Stimulated activated CD8-positive, alpha-beta memory T cell treated with anti-CD3 and anti-CD28 coated beads, Interleukin-2, amount 100 ng/mL, for 48 hours (primary cell): ENCODE measurements at regions not wholly inside any gene's neighbourhood (a gene's known extent, or its start where the extent isn't known, plus 50 kb on each side); places are given as distances from the start of the nearest gene placed in this dataset.

Experiments
- DNase-seq, 2 donors: peaks; one replicate each; pipeline ENCODE4 v3.0.0-alpha.2; 2020; ENCODE audit warnings: low read depth in 2 of 2

DNA sequence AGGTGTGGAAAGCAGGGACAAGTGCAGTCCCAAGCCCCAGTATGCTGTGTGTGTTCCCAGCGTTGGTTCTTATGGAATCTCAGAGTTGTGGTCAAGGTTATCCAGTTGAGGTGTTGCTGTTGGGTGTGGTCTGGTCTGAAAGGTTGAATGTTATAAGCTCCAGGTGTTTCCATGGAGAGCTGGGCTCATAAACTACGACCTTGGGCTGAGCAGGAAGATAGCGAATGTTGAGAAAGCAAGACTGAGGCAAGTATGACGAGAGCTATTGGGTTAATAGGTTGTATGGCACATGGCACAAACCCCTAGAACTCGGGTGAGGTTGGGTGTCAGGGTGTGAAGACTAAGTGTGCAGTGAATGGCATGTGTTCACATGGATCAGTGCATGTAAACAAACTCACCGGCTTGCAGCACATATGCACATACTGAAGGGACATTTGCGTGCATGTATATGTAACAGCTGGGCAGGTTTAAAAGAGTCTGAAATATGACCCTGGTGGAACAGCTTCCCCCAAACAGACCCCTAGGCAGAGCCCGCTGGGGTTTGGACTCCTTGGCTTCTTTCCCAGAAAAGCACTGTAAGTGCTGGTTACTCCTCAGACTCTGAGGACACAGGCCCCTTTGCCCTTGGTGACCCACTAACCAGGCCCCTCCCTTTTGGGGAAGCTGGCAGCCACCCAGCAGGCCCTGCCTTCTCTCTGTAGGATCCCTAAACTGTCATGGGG lies 117.5 kb downstream of the NAV1 start:
- DNase-seq, result no peak

DNA sequence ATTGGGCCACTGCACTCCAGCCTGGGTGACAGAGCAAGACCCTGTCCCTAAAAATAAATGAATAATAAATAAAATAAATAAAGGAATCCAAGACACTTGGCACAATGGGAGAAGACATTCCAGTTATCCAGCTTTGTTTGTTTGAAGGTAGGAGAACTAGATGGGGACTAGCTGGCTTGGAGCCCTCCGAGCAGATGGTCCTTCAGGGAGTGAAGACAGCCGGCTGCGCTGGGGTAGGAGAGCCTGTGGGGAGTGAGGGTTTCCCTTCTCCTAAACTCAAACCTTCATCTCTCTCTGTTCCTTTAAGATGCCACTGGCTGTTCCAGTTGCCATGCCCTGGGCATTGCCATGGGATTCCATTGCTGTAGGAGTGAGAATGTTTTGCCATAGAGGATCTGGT lies 120.6 kb downstream of the NAV1 start:
- DNase-seq, result no peak

DNA sequence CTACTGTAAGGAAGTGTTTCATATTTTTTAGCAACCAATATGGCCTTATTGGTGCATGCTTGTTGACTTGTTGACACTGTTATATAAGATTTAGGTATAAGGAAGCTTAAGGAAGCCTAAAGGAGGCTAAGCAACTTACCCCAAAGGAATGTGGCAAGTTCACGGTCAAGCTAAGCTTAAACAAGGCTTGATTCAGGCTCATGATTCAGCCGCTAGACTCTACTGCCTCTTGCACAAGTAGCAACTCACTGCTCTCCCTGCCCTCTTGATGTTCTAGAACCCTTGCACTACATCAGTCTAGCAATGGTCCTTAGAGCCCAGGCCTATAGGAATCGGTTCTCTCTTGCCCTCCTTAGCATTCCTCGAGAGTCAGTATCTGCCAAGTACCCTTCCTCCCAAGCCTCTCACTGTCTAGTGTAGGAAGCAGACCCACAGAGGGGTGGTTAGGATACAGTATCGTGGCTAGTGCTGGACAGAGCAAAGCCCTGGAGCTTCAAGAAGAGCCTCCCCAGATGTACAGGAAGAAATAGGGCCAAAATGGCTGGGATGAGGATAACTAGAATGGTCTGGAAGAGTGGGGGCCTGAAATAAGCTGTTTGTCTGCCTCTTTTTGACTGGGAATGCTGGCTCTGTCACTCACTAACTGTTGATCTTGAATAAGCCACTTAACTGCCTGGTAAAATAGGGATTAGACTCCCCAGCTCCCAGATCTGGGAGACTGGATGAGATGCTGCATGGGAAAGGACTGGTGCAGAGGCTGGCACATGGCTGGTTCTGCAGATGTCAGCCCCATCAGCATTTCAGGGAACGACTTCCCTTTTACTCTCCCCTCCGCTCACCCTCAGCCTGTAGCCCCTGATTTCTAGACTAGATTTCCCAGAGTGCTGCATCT lies 122.2 kb downstream of the NAV1 start:
- no peak for DNase-seq

DNA sequence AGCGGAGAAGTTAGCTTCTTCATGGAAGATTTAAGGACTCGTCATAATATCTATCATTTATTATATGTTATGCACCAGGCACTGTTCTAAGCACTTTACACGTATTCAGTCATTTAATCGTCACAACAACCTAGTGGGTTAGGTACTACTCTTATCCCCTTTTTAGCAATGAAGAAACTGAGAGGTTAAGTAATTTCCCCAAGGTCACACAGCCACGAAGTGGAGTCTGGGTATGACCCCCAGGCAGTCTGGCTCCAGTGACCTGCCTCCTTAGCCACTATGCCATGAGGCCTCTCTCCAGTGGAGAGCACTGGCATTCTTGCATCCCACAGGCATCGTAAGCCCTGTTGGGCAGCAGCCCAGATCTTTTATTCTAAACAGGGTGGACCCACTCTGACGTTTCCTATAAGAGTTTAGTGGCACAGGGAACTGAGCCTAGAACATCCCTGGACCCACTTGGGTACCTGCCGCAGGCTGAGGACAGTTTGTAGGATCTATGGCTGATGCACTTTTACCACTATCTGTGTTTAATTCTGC lies 123.0 kb downstream of the NAV1 start:
- no peak for DNase-seq

DNA sequence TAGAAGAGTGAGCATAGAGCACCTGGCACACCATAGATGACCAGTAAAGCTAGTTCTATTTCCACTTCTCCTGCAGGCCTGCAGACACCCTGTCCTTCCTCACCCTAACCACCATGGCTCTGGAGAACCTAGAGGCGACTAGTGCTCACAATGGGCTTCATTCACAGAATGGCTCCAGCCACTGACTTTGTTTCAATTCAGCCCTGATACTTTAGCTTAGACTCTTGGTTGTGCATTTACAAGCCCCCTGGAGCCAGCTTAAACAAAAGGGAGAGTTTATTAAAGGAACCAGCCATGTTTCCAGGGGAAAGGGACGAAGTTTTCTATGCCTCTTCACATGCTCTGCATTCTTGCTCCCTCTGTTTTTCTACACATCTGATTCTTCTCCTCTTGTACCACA lies 123.7 kb downstream of the NAV1 start:
- no peak for DNase-seq

DNA sequence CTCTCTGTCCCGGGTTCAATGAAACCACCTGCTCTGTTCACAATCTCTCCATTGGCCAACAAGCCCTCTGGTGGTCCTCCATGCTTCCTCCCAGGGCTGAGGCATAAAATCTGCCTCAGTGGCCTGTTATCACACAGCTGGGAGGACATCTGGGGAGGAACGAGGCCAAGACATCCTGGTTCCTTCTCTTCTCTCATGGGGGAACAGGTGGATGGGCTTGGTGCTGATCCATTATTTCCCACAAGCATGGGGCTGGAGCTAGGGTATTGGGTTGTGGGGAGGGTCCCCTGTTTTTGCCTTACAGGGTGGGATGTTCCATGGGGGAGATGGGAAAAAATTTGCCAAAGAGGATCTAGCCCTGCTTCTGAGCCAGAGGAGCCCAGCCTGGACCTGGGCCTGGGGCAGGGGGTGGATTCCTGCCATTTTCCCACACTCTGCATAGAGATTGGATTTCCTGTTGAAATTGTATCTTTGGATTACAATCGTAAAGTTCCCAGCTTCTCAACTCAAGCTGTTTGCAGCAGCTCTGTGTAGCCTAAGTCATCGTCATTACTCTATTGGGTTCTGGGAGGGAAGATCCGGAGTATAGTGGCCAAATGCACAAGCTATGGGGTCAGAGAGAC lies 124.7 kb downstream of the NAV1 start:
- DNase-seq, result no peak

DNA sequence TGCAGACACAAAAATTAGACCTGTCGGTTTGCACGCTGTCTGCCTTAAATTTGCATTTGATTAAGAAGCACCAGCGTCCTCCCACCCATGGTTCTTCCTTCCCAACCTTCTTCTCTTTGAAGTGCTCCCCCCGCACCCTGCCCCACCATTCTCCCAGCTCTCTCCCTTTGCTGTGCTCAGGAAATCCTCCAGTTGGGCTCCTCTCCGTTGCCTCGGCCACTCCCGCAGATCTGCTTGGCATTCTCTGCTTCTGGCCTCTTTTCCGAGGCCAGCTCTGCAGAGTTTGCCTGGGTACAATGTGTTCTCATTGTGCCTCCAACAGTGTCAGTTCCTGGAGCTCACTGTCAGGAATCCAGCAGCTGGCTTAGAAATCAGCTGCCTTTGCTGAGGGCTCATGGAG lies 126.1 kb downstream of the NAV1 start:
- no peak for DNase-seq

DNA sequence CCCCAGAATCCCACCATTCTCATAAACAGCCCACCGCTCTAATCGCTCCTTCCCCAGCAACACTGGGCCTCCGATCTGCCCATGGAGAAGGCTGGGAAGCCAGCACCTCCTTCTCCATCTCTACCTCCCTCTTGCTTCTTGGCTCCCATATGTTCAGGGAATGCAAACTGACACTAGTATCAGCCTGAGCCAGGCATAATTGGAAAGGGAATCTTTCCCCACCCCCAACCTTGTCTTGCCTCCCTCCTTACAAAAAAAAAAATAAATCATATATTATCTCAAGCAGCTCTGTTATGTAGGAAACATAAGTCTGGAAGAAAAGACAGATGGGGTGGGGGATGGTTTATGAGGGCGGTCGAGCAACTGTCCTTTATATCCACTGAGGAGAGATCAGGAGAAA lies 127.2 kb downstream of the NAV1 start:
- DNase-seq, result no peak

DNA sequence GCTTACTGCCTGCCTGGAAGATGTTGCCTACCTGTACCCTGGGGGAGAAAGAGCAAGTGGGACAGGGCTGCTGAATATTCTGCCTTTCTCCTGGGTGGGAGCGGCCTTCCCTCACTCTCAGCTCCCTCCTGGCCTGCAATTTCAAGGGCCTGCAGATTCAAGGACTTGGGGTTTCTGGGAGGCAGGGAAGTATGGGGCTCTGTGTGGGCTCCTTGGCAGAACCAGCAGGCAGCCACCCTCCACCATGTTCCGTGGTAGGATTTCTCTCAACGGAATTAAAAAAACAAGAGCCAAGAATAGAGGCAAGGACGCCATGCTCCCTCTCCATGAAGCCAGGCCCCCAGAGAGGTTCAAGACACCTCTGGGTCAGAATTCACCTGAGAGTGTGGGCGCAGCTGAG lies 127.7 kb downstream of the NAV1 start:
- DNase-seq, result no peak

DNA sequence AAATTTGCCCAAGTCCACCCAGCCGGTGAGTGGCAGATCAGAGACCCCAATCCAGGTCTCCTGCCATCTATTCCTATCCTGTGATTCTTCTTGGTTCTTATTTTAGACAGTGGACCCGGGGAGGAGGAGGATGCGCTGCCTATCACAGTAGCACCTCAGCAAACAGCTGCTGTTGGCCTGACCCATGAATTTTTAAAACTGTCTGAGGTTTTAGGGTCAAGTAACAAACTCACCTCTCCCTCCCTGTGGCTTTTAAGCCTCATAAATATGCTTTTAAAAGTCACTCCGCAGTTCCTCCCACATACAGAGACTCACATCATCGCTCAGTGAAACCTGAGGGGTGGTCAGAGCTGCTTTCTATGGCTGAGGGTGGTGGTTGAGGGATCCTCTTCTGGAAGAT lies 128.6 kb downstream of the NAV1 start:
- no peak for DNase-seq

DNA sequence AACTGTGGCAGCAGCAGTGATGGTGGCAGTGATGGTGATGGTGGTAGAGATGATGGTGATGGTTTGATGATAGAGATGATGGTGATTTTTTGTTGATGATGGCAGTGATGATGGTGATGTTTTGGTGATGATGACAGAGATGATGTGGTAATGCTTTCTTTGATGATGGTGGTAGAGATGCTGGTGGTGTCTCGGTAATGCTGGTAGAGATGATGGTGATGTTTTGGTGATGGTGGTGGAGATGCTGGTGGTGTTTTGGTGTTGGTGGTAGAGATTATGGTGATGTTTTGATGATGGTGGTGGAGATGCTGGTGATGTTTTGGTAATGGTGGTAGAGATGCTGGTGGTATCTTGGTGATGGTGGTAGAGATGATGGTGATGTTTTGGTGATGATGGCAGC lies 131.6 kb downstream of the NAV1 start:
- DNase-seq, result no peak

DNA sequence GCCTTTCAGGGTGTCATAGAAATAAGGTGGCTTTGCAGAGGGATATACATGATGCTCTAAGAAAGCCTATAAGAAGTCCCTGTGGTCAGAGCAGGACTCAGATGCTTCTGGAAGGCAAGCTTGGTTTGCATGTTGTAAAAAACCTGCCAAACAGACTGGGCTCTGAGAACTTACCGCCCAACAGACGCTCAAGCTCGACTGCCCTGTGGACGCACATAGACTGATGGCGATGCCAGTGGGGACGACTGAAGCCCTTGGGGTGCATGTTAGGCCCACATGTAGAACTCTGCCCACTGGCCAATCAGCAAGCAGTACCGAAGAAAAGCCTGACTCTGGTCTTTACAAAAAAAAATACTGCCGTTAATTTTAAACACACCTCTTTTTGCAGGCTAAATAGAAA lies 133.8 kb downstream of the NAV1 start:
- DNase-seq, result no peak

DNA sequence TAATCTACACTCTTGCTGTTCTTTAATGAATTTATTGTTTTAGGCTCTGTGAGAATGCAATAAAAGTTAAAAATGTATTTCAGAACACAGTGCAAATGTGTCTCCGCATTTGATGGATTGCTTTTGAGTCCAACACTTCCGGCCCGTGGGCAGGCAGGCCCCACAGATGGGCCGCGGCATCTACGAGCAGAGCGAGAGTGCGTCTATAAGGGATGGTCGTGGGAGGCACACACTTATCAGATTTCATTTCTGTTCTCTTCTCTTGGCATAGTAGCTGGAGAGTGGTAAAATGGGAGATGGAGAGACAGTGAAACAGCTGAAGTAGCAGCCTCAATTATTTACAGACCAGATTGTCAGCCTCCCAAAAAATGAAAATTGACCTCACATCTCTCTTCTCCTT lies 134.2 kb downstream of the NAV1 start:
- DNase-seq, result no peak

DNA sequence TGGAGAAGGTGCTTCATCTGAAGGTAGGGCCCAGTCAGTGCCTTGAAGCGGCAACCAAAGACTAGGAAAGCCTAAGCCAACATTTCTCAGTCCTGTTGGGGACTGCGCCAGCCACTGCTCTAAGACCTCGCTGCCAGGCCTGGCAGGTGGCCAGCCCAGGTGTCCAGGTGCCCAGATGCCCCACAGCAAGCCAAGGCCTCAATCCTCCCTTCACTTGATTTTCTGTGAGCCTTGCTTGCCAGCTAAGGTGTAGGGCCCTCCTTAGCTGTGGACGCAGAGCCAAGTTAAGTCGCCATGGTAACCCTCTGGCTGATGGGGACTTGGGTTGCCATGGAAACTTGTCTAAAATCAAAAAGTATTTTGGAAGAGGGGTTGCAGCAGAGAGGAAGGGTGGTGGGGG lies 135.0 kb downstream of the NAV1 start:
- no peak for DNase-seq

DNA sequence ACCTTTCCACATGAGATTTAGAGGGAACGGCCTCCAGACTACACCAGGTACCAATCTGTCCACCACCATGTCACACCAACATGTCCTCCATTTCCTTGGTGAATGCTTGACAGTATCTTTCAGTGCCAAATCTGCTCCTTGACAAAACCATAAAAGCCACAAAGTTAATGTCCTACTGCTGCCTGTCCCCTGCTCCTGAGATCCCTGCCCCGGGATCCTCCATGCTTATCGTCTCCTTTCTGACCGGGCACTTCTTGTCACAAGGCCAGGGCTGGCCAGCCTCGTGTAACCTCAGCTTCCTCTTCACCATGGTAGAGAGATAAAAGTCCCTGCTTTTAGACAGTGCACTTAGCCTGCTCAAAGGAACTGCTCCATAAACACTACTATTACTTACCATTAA lies 136.2 kb downstream of the NAV1 start:
- no peak for DNase-seq

DNA sequence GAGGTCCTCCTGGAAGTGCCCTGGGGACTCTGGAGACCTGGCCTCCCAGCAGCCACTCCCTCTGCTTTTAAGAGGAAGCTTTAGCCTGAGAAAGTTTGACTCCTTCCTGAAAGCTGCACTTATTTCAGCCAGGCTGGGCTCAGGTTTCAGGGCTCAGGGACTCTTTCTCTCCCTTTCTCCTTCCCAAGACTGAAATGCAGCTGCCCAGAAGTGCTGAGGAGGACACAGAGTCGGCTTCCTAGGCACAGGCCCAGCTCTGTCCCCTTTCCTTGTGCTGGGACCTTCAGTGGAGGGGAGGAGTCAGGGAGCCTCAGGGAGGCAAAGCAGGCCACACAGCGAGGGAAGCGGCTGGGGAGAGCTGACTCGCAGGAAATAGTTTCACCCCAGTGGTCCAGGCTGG lies 137.3 kb downstream of the NAV1 start:
- DNase-seq, result no peak

DNA sequence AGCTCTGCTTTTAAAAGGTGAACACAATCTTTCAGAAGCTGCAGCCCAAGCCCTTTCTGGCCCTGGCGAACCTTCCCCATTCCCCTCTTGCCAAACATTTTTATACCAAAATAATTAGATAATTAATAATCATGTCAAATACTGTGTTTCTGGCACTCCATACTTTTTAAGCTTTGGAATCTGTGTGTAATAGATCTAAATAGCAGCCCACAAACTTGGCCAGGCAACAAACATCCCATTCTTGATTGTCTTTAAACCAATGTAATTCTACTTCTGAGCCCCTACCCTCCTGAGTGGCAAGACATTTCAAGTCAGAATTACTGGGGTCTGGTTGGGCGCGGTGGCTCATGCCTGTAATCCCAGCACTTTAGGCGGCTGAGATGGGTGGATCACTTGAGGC lies 137.7 kb downstream of the NAV1 start:
- DNase-seq, result no peak

DNA sequence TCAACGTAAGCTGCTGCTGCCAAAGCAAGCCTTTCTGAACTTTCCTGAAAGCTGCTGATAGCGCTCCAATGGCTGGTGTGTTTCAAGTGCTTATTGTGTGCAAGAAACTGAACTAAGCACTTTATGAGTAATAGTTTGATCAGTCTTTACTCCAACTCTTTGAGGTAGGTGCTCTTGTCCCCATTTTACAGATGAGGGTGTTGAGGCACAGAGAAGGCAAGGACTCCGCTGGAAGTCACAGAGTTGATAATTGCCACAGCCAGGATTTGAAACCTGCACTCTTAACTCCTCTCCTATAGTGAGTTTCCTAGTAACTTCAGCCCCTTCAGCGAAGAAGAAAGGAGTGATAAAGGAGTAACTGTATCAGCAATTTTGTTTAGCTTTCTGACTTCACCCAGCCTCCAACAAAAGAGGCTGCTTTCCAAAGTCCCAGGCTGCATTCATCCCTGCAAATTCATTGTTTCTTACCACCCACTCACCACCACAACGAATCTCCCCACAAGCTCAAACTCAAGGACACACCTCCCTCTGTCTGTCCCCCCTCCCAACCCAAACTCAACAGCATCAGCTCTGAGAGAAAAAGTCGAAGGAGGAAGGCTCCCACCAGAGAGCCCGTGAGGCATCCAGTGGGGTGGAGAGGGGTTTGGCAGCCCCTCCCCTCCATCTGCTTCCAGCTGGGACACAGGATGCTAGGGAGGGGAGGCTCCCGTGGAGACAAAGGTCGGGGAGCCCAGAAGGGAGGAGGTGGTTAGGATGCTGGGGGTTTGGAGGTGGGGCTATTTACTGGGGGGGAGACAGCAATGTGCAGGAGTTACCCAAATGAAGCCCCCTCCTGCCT lies 139.6 kb downstream of the NAV1 start:
- no peak for DNase-seq

DNA sequence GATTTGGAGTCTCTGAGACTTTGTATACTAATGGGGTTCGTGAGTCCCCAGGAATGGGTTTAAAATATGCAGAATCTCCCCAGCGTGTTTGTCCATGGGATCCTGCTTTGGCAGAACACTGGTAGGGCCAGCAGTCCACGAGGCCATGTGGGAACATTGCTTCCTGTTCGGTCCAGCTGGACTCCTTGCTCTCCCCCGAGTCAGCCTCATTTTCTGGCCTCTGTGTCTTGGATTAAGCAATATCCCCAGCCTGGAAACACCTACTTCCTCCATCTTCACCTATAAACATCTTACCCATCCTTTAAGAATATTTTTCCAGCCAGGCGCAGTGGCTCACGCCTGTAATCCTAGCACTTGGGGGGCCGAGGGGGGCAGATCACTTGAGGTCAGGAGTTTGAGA lies 142.4 kb downstream of the NAV1 start:
- no peak for DNase-seq

DNA sequence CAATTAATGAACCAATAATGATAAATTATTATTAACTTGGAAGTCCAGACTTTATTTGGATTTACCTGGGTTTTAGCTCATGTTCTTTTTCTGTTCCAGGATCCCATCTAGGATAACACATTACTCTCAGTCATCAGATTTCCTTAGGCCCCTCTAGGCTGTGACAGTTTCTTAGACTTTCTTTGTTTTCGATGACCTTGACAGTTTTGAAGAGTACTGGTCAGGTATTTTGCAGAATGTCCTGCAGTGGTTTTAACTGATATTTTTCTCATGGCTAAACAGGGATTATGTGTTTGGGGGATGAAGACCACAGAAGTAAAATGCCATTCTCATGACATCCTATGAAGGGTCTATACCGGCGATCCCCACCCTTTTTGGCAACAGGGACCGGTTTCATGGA lies 144.0 kb downstream of the NAV1 start:
- no peak for DNase-seq

DNA sequence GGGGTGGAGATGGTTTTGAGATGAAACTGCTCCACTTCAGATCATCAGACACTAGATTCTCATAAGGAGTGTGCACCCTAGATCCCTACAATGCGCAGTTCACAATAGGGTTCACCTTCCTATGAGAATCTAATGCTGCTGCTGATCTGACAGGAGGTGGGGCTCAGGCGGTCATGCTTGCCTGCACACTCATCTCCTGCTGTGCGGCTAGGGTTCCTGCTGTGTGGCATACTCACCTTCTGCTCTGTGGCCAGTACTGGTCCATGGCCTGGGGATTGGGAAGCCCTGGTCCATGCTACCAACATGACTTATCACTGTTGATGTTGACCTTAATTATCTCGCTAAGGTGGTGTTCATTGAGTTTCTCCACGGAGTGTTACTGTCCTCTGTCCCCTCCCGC lies 144.5 kb downstream of the NAV1 start:
- DNase-seq, result no peak

DNA sequence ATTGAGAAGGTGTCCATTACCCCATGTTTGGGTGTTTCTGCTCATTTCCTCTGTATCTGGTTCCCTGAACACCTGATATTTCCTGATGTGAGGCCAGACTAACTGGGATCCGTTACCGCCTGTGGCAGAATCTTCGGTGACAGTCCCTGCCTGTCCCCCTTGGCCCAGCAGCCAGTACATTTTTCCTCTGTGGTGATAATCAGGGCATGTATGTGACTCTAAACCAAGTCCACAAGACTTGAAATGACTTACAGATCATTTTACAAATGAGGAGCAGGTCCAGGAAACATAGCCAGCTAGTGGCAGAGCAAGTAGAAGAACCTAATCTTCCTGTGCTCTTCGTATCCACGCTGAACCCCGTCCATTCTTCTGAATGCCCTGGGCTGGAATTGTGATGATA lies 143.5 kb upstream of the IPO9 start:
- DNase-seq, result no peak
